HG03558 (cell line): ENCODE measurements at regions not wholly inside any gene's neighbourhood (a gene's known extent, or its start where the extent isn't known, plus 50 kb on each side); places are given as distances from the start of the nearest gene placed in this dataset.

Experiments used
- ATAC-seq: cut with Tn5 transposase; IDR thresholded peaks from one replicate; pipeline ENCODE4 v1.9.1; 2021; ENCODE audit warnings: moderate number of reproducible peaks; ENCODE audit not compliant: unreplicated experiment; ENCODE audit errors: extremely low read depth

- ATAC-seq, result no peak
Observed at GRCh38 chr15:38671006-38671387, 106.4 kb upstream of the RASGRP1 start.

- ATAC-seq, result peak; percentile 45
Observed at GRCh38 chr15:38671675-38672254, 107.2 kb upstream of the RASGRP1 start.

DNA sequence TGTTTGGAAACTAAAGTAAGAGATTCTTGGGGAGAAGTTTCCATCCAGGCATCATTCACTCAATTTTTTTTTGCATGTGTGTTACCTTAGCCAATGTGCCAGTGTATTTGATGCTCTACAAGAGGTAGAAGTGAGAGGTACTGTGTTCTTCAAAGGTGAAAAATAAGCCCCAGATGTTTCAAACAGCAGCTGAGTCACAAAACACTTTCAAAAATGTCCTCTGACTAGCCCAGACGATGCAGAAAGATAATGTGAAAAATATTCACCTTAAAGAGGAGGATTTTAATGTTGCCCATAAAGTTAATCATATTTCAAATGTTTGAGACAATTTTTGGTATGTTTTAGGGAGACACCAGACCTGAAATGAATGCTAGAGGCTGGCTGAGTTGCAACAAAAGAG, 107.7 kb upstream of the RASGRP1 start:
- no peak for ATAC-seq

- ATAC-seq, result no peak
Observed at GRCh38 chr15:38672814-38673670, 108.4 kb upstream of the RASGRP1 start.

GRCh38 chr15:38674448-38674847, 109.8 kb upstream of the RASGRP1 start:
- no peak for ATAC-seq

DNA sequence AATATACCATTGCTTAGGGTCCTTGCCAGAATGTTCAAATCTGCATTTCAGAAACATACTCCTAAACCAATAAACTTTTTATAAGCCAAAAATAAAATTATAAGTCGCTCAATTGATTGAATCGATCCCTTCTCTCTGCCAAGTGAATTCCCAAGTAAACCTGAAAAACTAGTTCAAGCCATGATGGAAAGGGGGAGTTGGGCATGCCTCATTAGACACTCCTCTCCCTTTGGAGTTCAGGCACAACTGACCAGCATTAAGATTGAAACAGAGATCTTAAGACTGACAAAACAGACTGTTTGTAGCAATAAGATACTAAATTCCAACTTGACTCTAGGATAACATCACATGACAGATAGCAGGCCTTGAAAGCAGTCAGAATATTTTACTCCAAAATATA, 113.7 kb upstream of the RASGRP1 start:
- no peak for ATAC-seq

- no peak for ATAC-seq
Observed at GRCh38 chr15:38680775-38681174, 116.2 kb upstream of the RASGRP1 start.

DNA sequence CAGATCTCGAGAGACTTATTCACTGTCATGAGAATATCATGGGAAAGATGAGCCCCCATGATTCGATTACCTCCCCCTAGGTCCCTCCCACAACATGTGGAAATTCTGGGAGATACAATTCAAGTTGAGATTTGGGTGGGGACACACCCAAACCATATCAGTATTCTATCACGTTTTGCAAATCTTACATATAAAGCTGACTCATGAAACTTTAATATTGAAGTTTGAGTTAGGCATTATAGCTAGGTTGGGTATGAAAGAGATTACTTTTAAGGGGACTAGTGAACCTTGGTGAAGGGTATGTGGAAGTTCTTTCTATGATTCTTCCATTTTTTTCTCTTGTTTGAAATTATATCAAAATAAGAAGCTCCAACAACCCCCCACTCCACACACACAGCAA, 117.7 kb upstream of the RASGRP1 start:
- ATAC-seq, result no peak

DNA sequence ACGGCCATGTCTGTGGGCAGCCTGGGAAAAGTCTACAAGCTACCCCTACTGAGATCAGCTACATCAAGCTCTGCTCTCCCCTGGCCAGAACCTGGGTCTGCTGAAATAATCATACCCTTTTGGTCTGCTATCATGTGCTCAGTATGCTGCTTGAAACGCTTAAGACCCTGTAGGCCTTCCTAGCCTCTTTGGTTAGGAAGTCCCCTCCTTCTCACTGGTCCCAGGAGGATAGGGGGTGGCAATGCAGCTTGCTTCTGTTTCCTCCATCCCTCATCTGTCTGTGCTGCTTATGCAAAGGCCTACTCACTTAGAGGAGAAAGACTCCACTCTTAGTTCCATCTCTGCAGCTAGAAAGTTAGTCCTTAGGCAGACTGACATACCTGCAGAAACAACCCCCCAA, 118.2 kb upstream of the RASGRP1 start:
- no peak for ATAC-seq

DNA sequence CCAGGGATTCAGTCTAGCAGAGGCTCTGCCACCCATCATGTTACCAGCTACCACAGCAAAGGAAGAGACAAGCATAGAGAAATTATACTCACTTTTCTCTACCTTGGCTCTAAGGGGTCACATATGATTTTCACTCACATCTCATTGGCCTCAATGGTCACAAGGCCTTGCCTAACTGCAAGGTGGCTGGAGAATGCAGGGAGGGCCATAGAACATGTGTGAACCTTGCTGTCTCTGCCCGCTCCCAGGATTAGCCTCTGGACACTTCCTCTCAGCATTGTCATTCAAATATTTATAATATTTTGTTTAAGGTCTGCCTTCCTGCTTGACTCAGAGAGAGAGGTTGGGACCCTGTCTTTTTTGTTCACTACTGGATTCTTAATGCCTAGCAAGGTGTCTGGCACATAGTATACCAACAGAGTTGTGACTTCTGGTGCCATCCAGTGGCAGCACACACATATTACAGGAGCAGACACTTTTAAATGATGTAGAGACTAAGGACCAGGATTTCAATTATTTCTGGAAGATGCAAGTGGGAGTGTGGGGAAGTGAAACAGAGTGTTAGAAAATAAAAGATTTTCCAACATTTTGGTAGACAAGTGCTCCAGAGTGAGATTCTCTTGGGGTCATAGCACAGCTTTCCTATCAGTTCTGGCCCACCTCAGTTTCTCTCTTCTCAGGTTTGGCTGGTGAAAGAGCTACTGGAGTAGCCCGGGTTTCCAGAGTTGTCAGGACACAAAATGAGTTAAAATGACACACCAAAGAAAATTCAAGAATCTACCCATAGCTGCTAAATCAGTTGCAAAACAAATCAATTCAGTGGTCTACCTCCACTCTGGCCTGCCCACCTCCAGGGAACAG, 119.0 kb upstream of the RASGRP1 start:
- no peak for ATAC-seq

DNA sequence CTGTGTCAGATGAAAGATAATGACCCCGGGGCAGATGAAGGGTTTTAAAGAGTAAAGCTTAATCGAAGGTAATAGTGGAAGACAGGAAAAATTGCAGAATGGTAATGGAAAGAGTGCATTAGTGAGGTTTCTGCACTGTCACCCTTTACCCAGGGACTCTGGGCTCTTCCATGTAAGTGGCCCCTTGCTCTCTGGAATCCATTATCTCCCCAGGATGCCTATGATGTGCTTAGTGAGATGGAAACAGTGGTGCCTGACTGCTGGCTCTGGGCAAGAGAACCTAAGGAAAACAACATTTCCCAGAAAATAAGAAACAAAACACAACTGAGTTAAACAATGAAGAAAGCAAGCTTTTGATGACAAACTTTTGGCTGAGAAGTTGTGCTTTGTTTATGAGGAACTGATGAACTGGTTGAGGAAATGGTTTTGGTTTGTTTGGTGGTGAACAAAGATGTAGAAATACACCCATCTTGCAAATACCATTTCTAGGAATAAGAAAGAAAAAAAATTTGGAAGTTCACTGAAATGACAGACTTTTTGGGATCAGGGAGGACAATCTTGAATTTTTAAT, 119.9 kb upstream of the RASGRP1 start:
- ATAC-seq, result no peak

- ATAC-seq, result no peak
Observed at GRCh38 chr15:38685686-38686339, 121.2 kb upstream of the RASGRP1 start.

- ATAC-seq, result no peak
Observed at GRCh38 chr15:38687340-38687739, 122.7 kb upstream of the RASGRP1 start.

DNA sequence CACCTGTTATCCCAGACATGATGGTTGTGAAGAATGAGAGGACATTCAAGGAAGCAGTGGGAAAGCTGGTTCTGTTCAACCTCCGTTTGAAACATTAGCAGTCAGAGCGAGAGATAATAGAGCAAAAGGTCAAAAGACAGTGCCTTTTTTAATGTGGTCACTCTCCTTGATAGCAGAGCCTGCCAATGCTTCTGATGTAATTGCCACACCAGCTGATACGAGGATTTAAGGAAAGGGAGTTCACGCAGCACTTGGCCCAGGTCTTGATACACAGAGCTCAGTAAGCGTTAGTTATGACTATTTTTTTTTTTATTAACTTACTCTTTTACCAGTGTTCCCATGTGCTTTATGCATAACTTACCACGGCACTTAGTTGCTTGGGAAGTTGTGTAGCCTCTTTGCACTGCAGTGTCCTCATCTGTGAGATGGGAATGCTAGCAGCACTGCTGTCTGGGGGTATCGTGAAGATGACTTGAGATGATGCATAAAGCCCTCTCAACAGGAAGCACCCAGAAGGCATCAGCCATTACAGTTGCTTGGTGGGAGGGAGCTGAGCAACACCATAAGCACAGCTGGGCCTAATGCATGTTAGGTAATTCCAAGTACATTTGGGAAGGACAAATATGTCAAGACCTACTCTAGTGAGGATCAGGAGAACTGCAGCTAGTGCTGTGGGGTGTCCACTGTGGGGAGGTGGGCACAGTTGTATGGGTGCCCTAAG, 123.3 kb upstream of the RASGRP1 start:
- no peak for ATAC-seq

DNA sequence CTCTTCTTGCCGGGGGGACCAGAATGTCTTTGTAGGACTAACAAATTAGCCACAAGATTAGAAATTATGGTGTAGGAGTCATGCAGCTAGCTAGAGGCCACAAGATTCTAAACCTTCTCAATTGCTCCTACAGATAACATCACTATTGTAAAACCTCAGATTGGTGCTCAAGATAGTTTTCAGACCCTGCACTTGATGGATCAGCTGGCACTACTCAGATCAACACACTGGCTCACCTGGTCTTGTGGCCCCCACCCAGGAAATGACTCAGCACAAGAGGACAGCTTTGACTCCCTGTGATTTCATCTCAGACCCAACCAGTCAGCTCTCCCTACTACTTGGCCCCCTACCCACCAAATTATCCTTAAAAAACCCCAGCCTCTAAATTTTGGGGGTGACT, 124.1 kb upstream of the RASGRP1 start:
- ATAC-seq, result no peak

DNA sequence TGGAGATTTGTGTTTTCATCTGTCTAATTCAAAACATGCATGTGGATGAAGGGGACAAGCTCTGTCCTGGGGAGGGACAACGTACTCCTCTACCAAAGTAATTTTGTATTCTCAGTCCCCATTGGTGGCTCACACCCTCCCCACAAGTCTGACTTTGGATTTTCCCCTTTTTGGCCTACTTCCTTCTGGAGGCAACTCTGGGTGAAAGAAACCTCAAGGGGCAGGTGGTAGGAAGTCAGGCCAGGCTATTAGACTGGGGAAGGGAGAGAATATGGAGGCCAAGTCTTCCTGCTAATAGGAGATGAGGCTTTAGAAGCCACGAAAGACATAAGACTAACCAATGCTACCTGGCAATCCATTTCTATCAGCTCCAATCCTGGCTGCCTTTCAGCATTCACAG, 124.9 kb upstream of the RASGRP1 start:
- ATAC-seq, result no peak

DNA sequence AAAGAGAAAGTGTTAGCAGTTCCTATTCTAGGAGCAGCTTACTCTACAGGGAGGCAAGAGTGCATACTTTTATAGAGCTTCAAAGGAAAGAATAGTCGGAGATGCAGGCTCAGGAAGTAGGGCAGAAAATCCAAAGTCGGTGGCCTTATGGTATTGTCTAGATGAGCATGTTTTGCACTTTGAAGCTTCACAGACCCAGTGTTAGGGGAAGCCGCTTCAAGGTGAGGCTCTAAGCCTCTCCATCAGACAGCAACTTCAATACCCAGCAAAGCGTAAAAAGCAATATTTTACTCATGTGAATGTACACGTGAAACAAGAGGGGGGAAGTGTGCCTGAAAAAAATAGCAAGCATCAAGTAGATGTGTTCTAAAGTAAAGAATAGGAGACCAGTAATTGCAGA, 125.6 kb upstream of the RASGRP1 start:
- no peak for ATAC-seq

DNA sequence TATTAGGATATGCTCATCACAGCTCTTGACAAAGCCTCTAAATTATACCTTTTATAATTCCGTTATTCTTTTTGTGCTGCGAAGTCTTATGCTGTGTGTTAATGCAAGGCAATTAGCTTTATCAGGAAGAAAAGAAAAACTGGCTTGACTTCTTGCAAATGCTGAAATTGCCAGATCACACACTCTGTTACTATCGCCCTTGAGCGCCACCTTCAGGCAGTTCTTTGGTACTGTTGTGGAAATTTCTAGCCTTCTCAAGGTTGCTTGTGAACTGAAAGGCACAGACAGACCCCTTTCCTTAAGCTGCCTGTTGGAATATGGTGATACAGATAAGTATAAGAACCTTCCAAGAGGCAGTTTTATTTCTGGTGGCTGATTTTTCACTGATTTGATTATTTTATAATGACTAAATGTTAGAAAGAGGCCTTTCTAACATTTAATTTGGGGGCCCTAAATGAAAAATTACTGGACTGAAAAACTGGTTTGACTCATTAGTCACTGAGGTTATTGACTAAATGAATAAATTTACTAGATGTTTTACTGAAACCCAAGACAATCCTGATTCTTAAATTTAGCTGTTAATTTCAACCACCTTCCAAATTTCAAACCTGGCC, 126.2 kb upstream of the RASGRP1 start:
- no peak for ATAC-seq

- no peak for ATAC-seq
Observed at GRCh38 chr15:38691377-38691776, 126.8 kb upstream of the RASGRP1 start.
